IMR-90 (cell line): ENCODE measurements at regions not wholly inside any gene's neighbourhood (a gene's known extent, or its start where the extent isn't known, plus 50 kb on each side); places are given as distances from the start of the nearest gene placed in this dataset.

Experiments
- ATAC-seq: fragments of 200-7000 bp; cut with Tn5 transposase; 2 replicates; pipeline ENCODE4 v1.9.1; 2020; ENCODE audit warnings: low read depth, mild to moderate bottlenecking, moderate library complexity
- BruUV-seq: library from RNA; stranded (reverse); fragments of 400-500 nt; replicated peaks from 2 replicates; lab custom pipeline; 2021; lab: Mats Ljungman, UMichigan
- CTCF ChIA-PET: fragments of 300-600 bp; formaldehyde crosslinking; extraction: SDS; loops from one replicate; lab custom pipeline; 2021; ENCODE audit warnings: antibody characterized with exemption; lab: Yijun Ruan, JAX
- POLR2A ChIA-PET: fragments of 300-600 bp; sonication (Branson Sonifier 250); formaldehyde crosslinking; loops from one replicate; lab custom pipeline; 2022; ENCODE audit warnings: antibody characterized with exemption; ENCODE audit not compliant: unreplicated experiment; lab: Charles Lee
- DNase-seq: peaks from one replicate; pipeline ENCODE4 v3.0.0; 2013
- H2AFZ ChIP-seq: replicated peaks from 2 replicates; pipeline ENCODE3; 2013; ENCODE audit warnings: low read length, mild to moderate bottlenecking; ENCODE audit not compliant: poor library complexity
- H2AK5ac ChIP-seq: 2 replicates; pipeline ENCODE4 v1.6.1; 2013; ENCODE audit warnings: low read depth, low read length, inconsistent platforms
- H2AK9ac ChIP-seq: replicated peaks from 2 replicates; pipeline ENCODE3; 2013; ENCODE audit warnings: mild to moderate bottlenecking, low read depth, low read length, moderate library complexity; ENCODE audit not compliant: poor library complexity
- H2BK120ac ChIP-seq: 2 replicates; pipeline ENCODE4 v1.6.1; 2013; ENCODE audit warnings: low read depth, low read length, inconsistent platforms
- H2BK15ac ChIP-seq: 3 replicates; pipeline ENCODE4 v1.6.1; 2013; ENCODE audit warnings: low read depth, low read length, inconsistent platforms
- H2BK20ac ChIP-seq: 2 replicates; pipeline ENCODE4 v1.6.1; 2013; ENCODE audit warnings: low read depth, mild to moderate bottlenecking, inconsistent platforms, low read length, moderate library complexity
- H2BK5ac ChIP-seq: 2 replicates; pipeline ENCODE4 v1.6.1; 2013; ENCODE audit warnings: mild to moderate bottlenecking, low read depth, low read length, inconsistent platforms; ENCODE audit not compliant: poor library complexity, severe bottlenecking
- H3K14ac ChIP-seq: replicated peaks from 2 replicates; pipeline ENCODE4 v1.6.1; 2013; ENCODE audit warnings: low read depth, low read length, inconsistent platforms
- H3K18ac ChIP-seq: 2 replicates; pipeline ENCODE4 v1.6.1; 2013; ENCODE audit warnings: low read depth, low read length, control low read depth
- H3K23ac ChIP-seq: 2 replicates; pipeline ENCODE4 v1.6.1; 2013; ENCODE audit warnings: low read depth, low read length, inconsistent platforms
- H3K27ac ChIP-seq: 2 replicates; pipeline ENCODE4 v1.5.1; 2013; ENCODE audit warnings: mild to moderate bottlenecking, control low read depth, low read length; ENCODE audit not compliant: insufficient read depth
- H3K27me3 ChIP-seq: 2 replicates; pipeline ENCODE4 v1.6.1; 2013; ENCODE audit warnings: low read length; ENCODE audit not compliant: control insufficient read depth, insufficient read depth
- H3K36me3 ChIP-seq: 2 replicates; pipeline ENCODE4 v1.6.1; 2013; ENCODE audit warnings: low read length, mixed read lengths; ENCODE audit not compliant: control insufficient read depth, insufficient read depth
- H3K4ac ChIP-seq: 2 replicates; pipeline ENCODE4 v1.6.1; 2013; ENCODE audit warnings: low read depth, low read length, inconsistent platforms
- H3K4me1 ChIP-seq: 2 replicates; pipeline ENCODE4 v1.6.1; 2013; ENCODE audit warnings: low read length, mixed read lengths; ENCODE audit not compliant: control insufficient read depth, insufficient read depth
- H3K4me2 ChIP-seq: 2 replicates; pipeline ENCODE4 v1.6.1; 2013; ENCODE audit warnings: low read depth, mild to moderate bottlenecking, control low read depth, low read length, moderate library complexity
- H3K4me3 ChIP-seq: 2 replicates; pipeline ENCODE4 v1.5.1; 2013; ENCODE audit warnings: low read depth, mild to moderate bottlenecking, control low read depth, low read length, moderate library complexity; ENCODE audit not compliant: insufficient read depth
- H3K56ac ChIP-seq: 2 replicates; pipeline ENCODE4 v1.6.1; 2013; ENCODE audit warnings: low read length, inconsistent platforms; ENCODE audit not compliant: insufficient read depth; ENCODE audit errors: extremely low read depth
- H3K79me1 ChIP-seq, 2 experiments: 2 replicates each; pipeline ENCODE4 v1.6.1; 2013; ENCODE audit warnings: low read length in 2 of 2, inconsistent platforms in 1 of 2, low read depth in 1 of 2
- H3K9ac ChIP-seq: 2 replicates; pipeline ENCODE4 v1.6.1; 2013; ENCODE audit warnings: low read depth, low read length, control low read depth
- H3K9me1 ChIP-seq: 2 replicates; pipeline ENCODE4 v1.6.1; 2013; ENCODE audit warnings: low read length, inconsistent platforms; ENCODE audit not compliant: insufficient read depth
- H3K9me3 ChIP-seq: 2 replicates; pipeline ENCODE4 v1.6.1; 2013; ENCODE audit warnings: low read length; ENCODE audit not compliant: control insufficient read depth, insufficient read depth
- H4K20me1 ChIP-seq: 2 replicates; pipeline ENCODE4 v1.6.1; 2013; ENCODE audit warnings: low read length, inconsistent platforms; ENCODE audit not compliant: insufficient read depth
- H4K5ac ChIP-seq: 2 replicates; pipeline ENCODE4 v1.6.1; 2013; ENCODE audit warnings: mild to moderate bottlenecking, low read depth, low read length, control low read depth
- H4K8ac ChIP-seq, 2 experiments: 2 replicates each; pipeline ENCODE4 v1.6.1; 2013; ENCODE audit warnings: low read depth in 2 of 2, low read length in 2 of 2, control low read depth in 1 of 2, inconsistent platforms in 1 of 2
- H4K91ac ChIP-seq: 2 replicates; pipeline ENCODE4 v1.6.1; 2013; ENCODE audit warnings: low read depth, low read length, inconsistent platforms; ENCODE audit not compliant: insufficient read depth
- BHLHE40 ChIP-seq: fragments of 150-350 bp; IDR thresholded peaks from 2 replicates; pipeline ENCODE4 v1.6.1; 2016; ENCODE audit warnings: mild to moderate bottlenecking, low read depth, low read length
- CEBPB ChIP-seq: IDR thresholded peaks from 2 replicates; pipeline ENCODE4 v1.6.1; 2012; ENCODE audit warnings: low read depth, low read length, improper control_type of control experiment
- CHD1 ChIP-seq: IDR thresholded peaks from 2 replicates; pipeline ENCODE4 v1.6.1; 2012; ENCODE audit warnings: low read depth, low read length, improper control_type of control experiment
- CTCF ChIP-seq: conservative IDR thresholded peaks from 2 replicates; pipeline ENCODE4 v1.5.1; 2012; ENCODE audit warnings: mild to moderate bottlenecking, low read depth, low read length, improper control_type of control experiment
- ELK1 ChIP-seq: fragments of 150-350 bp; IDR thresholded peaks from 2 replicates; pipeline ENCODE4 v1.6.1; 2016; ENCODE audit warnings: low read depth, mild to moderate bottlenecking, low read length, moderate library complexity, borderline replicate concordance
- FOS ChIP-seq: fragments of 150-350 bp; IDR thresholded peaks from 2 replicates; pipeline ENCODE4 v1.6.1; 2016; ENCODE audit warnings: low read depth, low read length
- MAFK ChIP-seq: IDR thresholded peaks from 2 replicates; pipeline ENCODE4 v1.6.1; 2012; ENCODE audit warnings: low read depth, low read length, improper control_type of control experiment
- MXI1 ChIP-seq: IDR thresholded peaks from 2 replicates; pipeline ENCODE4 v1.6.1; 2012; ENCODE audit warnings: low read depth, mild to moderate bottlenecking, low read length, moderate library complexity, borderline replicate concordance
- NFE2L2 ChIP-seq: fragments of 150-350 bp; IDR thresholded peaks from 2 replicates; pipeline ENCODE4 v1.6.1; 2016; ENCODE audit warnings: low read depth, mild to moderate bottlenecking, low read length
- POLR2A ChIP-seq: IDR thresholded peaks from 2 replicates; pipeline ENCODE4 v1.6.1; 2012; ENCODE audit warnings: mild to moderate bottlenecking, low read depth, low read length
- RAD21 ChIP-seq: IDR thresholded peaks from 2 replicates; pipeline ENCODE4 v1.6.1; 2012; ENCODE audit warnings: low read length, improper control_type of control experiment
- RCOR1 ChIP-seq: IDR thresholded peaks from 2 replicates; pipeline ENCODE4 v1.6.1; 2012; ENCODE audit warnings: mild to moderate bottlenecking, low read length, improper control_type of control experiment; ENCODE audit not compliant: insufficient replicate concordance
- RFX5 ChIP-seq: IDR thresholded peaks from 2 replicates; pipeline ENCODE4 v1.8.0; 2012; ENCODE audit warnings: low read depth, mild to moderate bottlenecking, low read length, moderate library complexity
- SMC3 ChIP-seq: fragments of 150-350 bp; IDR thresholded peaks from 2 replicates; pipeline ENCODE4 v1.6.1; 2016; ENCODE audit warnings: low read depth, mild to moderate bottlenecking, antibody characterized with exemption, low read length, moderate library complexity
- USF2 ChIP-seq: fragments of 150-350 bp; IDR thresholded peaks from 2 replicates; pipeline ENCODE4 v1.6.1; 2017; ENCODE audit warnings: mild to moderate bottlenecking, antibody characterized with exemption, low read length, low read depth
- WGBS, 2 experiments: methylation state at CpG; one replicate each; pipeline versions ENCODE4 v1.1.5 to v1.1.7; 2013; ENCODE audit warnings: missing lambda C conversion rate in 2 of 2; ENCODE audit not compliant: insufficient read length in 1 of 2; ENCODE audit errors: extremely low coverage in 2 of 2; 5-methylcytosine and 5-hydroxymethylcytosine counted together
- dilution Hi-C: fragments of 300-500 bp; cut with HindIII; formaldehyde crosslinking; loops from one replicate; pipeline ENCODE4 v1.14.3; 2018; ENCODE audit warnings: low sequenced_read_pairs; ENCODE audit not compliant: unreplicated experiment
- in situ Hi-C: fragments of 300-500 bp; cut with MboI; formaldehyde crosslinking; loops from 3 replicates; pipeline ENCODE4 v1.14.3; 2019; ENCODE audit warnings: low sequenced_read_pairs, inconsistent platforms, mixed read lengths
- intact Hi-C: fragments of 100-400 bp; cut with micrococcal nuclease; formaldehyde crosslinking; loops from 2 replicates; pipeline ENCODE4 v1.10.0; 2022

GRCh38 chr4:13703096-13703495 is 75.6 kb upstream of the BOD1L1 start:
- no peak overlapping the region for H4K8ac ChIP-seq
- dilution Hi-C loops: no loop called here
- POLR2A ChIA-PET: no interaction called here
- TF ChIP-seq CHD1 (no peak), RCOR1 (no peak), NFE2L2 (no peak), ELK1 (no peak), MAFK (no peak), RAD21 (no peak), FOS (no peak), USF2 (no peak), RFX5 (no peak), CEBPB (no peak), SMC3 (no peak), MXI1 (no peak), BHLHE40 (no peak), POLR2A (no peak), CTCF (no peak)
- intact Hi-C loops: loop anchor here (5.0 kb wide), 1 partner anchor 204 kb away; no protein-coding TSS in a partner anchor
- H3K4me3 ChIP-seq: no peak overlapping the region
- H3K23ac ChIP-seq: no peak overlapping the region
- no peak overlapping the region for H3K56ac ChIP-seq
- no TSS peak for BruUV-seq
- no peak overlapping the region for H3K4ac ChIP-seq
- ATAC-seq: no peak
- H3K27me3 ChIP-seq: no peaks in the 10 kb centered on the region
- no peak overlapping the region for H3K14ac ChIP-seq
- H2BK120ac ChIP-seq: no peak overlapping the region
- DNase-seq: no peak
- no peak overlapping the region for H3K4me2 ChIP-seq
- H2AFZ ChIP-seq: no peak overlapping the region
- no peak overlapping the region for H2AK5ac ChIP-seq
- H3K9me3 ChIP-seq: no peaks in the 10 kb centered on the region
- no peaks in the 10 kb centered on the region for H4K20me1 ChIP-seq
- H3K18ac ChIP-seq: no peak overlapping the region
- no peak overlapping the region for H2BK20ac ChIP-seq
- H3K9me1 ChIP-seq: no peaks in the 10 kb centered on the region
- in situ Hi-C loops: no loop called here
- H3K4me1 ChIP-seq: peaks cover 4% of the 10 kb centered on the region
- H4K5ac ChIP-seq: no peak overlapping the region; the same call in 1 of the 2 replicates
- H2AK9ac ChIP-seq: no peak overlapping the region
- H3K36me3 ChIP-seq: no peaks in the 10 kb centered on the region
- H3K9ac ChIP-seq: no peak overlapping the region
- H3K27ac ChIP-seq: no peak overlapping the region
- WGBS, 2 experiments: no CpG with 5 or more reads among the region's 10 CpGs
- H4K91ac ChIP-seq: no peak overlapping the region
- H3K79me1 ChIP-seq: no peaks in the 10 kb centered on the region
- no peak overlapping the region for H2BK5ac ChIP-seq
- CTCF ChIA-PET: no interaction called here
- H2BK15ac ChIP-seq: no peak overlapping the region
